Neural progenitor cell (in vitro differentiated cells): ENCODE measurements at regions not wholly inside any gene's neighbourhood (a gene's known extent, or its start where the extent isn't known, plus 50 kb on each side); places are given as distances from the start of the nearest gene placed in this dataset.

Experiments used
- DNase-seq: peaks from one replicate; pipeline ENCODE4 v3.0.0-alpha.2; 2016; ENCODE audit warnings: low spot score
- H2AFZ ChIP-seq: fragments of 200-600 bp; sonication (generic); replicated peaks from 2 replicates; pipeline ENCODE4 v1.6.1; 2016; ENCODE audit warnings: antibody characterized with exemption
- H3F3A ChIP-seq: fragments of 200-600 bp; sonication (generic); 2 replicates; pipeline ENCODE4 v1.6.1; 2016; ENCODE audit warnings: antibody characterized with exemption, low read depth
- H3K27ac ChIP-seq: fragments of 200-600 bp; sonication (generic); 2 replicates; pipeline ENCODE4 v1.5.1; 2016; ENCODE audit warnings: mild to moderate bottlenecking
- H3K27me3 ChIP-seq: fragments of 200-600 bp; sonication (generic); 2 replicates; pipeline ENCODE4 v1.6.1; 2016; ENCODE audit warnings: mild to moderate bottlenecking, moderate library complexity
- H3K36me3 ChIP-seq: fragments of 200-600 bp; sonication (generic); 2 replicates; pipeline ENCODE4 v1.5.1; 2016
- H3K4me1 ChIP-seq: fragments of 200-600 bp; sonication (generic); 2 replicates; pipeline ENCODE4 v1.6.1; 2016; ENCODE audit warnings: mixed run types
- H3K4me2 ChIP-seq: fragments of 200-600 bp; sonication (generic); 2 replicates; pipeline ENCODE4 v1.6.1; 2016
- H3K4me3 ChIP-seq: fragments of 200-600 bp; sonication (generic); 2 replicates; pipeline ENCODE4 v1.5.1; 2016
- H3K79me2 ChIP-seq: fragments of 200-600 bp; sonication (generic); 2 replicates; pipeline ENCODE4 v1.6.1; 2016; ENCODE audit warnings: low read depth
- H3K9ac ChIP-seq: fragments of 200-600 bp; sonication (generic); 2 replicates; pipeline ENCODE4 v1.6.1; 2016
- H3K9me3 ChIP-seq: fragments of 200-600 bp; sonication (generic); 2 replicates; pipeline ENCODE4 v1.5.1; 2016; ENCODE audit warnings: low read depth
- H4K20me1 ChIP-seq: fragments of 200-600 bp; sonication (generic); 2 replicates; pipeline ENCODE4 v1.6.1; 2016; ENCODE audit warnings: low read depth
- H3K27ac Mint-ChIP-seq: 3 replicates; pipeline ENCODE4 v1.8.0; 2021; ENCODE audit warnings: mixed read lengths
- H3K27me3 Mint-ChIP-seq: 2 replicates; pipeline ENCODE4 v1.8.0; 2022; ENCODE audit warnings: low read depth, mild to moderate bottlenecking, inconsistent platforms, moderate library complexity, mixed read lengths; ENCODE audit not compliant: insufficient read depth
- H3K36me3 Mint-ChIP-seq: 3 replicates; pipeline ENCODE4 v1.8.0; 2021; ENCODE audit warnings: mixed read lengths
- H3K4me1 Mint-ChIP-seq: 3 replicates; pipeline ENCODE4 v1.8.0; 2021; ENCODE audit warnings: mixed read lengths
- H3K4me3 Mint-ChIP-seq: 3 replicates; pipeline ENCODE4 v1.8.0; 2021; ENCODE audit warnings: mild to moderate bottlenecking, moderate library complexity, mixed read lengths
- H3K9me3 Mint-ChIP-seq: 3 replicates; pipeline ENCODE4 v1.8.0; 2020; ENCODE audit warnings: mixed read lengths
- CTCF ChIP-seq: fragments of 200-600 bp; sonication (generic); IDR thresholded peaks from 2 replicates; pipeline ENCODE4 v1.5.1; 2017; ENCODE audit warnings: antibody characterized with exemption, mild to moderate bottlenecking
- EZH2 ChIP-seq: fragments of 200-600 bp; sonication (generic); IDR thresholded peaks from 2 replicates; pipeline ENCODE4 v1.6.1; 2017; ENCODE audit warnings: antibody characterized with exemption, mild to moderate bottlenecking, moderate library complexity
- EZH2phosphoT487 ChIP-seq: fragments of 200-600 bp; sonication (generic); IDR thresholded peaks from 2 replicates; pipeline ENCODE4 v1.6.1; 2017; ENCODE audit warnings: antibody characterized with exemption

GRCh38 chr14:31988244-31988643 is 88.9 kb upstream of the ARHGAP5 start:
- Histone ChIP-seq H3K4me1 (peaks cover 8% of the 10 kb centered on the region), H3K4me2 (no peak overlapping the region), H3K36me3 (no peaks in the 10 kb centered on the region), H3K79me2 (no peaks in the 10 kb centered on the region), H3K27me3 (no peaks in the 10 kb centered on the region), H3K27ac (no peak overlapping the region), H3K4me3 (no peak overlapping the region), H3K9ac (no peak overlapping the region), H2AFZ (no peak overlapping the region), H3K9me3 (no peaks in the 10 kb centered on the region), H4K20me1 (no peaks in the 10 kb centered on the region), H3F3A (no peaks in the 10 kb centered on the region)
- no peak for DNase-seq
- H3K27ac Mint-ChIP-seq, result no peak overlapping the region
- no peaks in the 10 kb centered on the region for H3K36me3 Mint-ChIP-seq
- peaks cover 16% of the 10 kb centered on the region for H3K9me3 Mint-ChIP-seq
- H3K4me3 Mint-ChIP-seq, result no peak overlapping the region
- peaks cover 2% of the 10 kb centered on the region for H3K4me1 Mint-ChIP-seq
- no peak for TF ChIP-seq EZH2phosphoT487
- TF ChIP-seq CTCF, result no peak
- TF ChIP-seq EZH2, result no peak
- H3K27me3 Mint-ChIP-seq, result no peaks in the 10 kb centered on the region

- no peaks in the 10 kb centered on the region for H3F3A ChIP-seq
- no peak for DNase-seq
- no peaks in the 10 kb centered on the region for H3K79me2 ChIP-seq
- H2AFZ ChIP-seq, result no peak overlapping the region
- H3K27me3 ChIP-seq, result no peaks in the 10 kb centered on the region
- Mint-ChIP-seq H3K27me3 (no peaks in the 10 kb centered on the region), H3K27ac (no peak overlapping the region), H3K9me3 (peaks cover 12% of the 10 kb centered on the region), H3K4me3 (no peak overlapping the region), H3K36me3 (no peaks in the 10 kb centered on the region), H3K4me1 (peaks cover 2% of the 10 kb centered on the region)
- H3K9me3 ChIP-seq, result no peaks in the 10 kb centered on the region
- no peak for TF ChIP-seq EZH2phosphoT487
- TF ChIP-seq CTCF, result no peak
- TF ChIP-seq EZH2, result no peak
- no peak overlapping the region for H3K4me3 ChIP-seq
- H3K27ac ChIP-seq, result no peak overlapping the region
- peaks cover 8% of the 10 kb centered on the region for H3K4me1 ChIP-seq
- H4K20me1 ChIP-seq, result no peaks in the 10 kb centered on the region
- no peak overlapping the region for H3K9ac ChIP-seq
- H3K4me2 ChIP-seq, result no peak overlapping the region
- no peaks in the 10 kb centered on the region for H3K36me3 ChIP-seq
Observed at GRCh38 chr14:31990183-31990857, 86.8 kb upstream of the ARHGAP5 start.

GRCh38 chr14:31990926-31991572 is 86.1 kb upstream of the ARHGAP5 start:
- H3K9ac ChIP-seq, result no peak overlapping the region
- H4K20me1 ChIP-seq, result no peaks in the 10 kb centered on the region
- peaks cover 8% of the 10 kb centered on the region for H3K4me1 ChIP-seq
- Mint-ChIP-seq H3K27me3 (no peaks in the 10 kb centered on the region), H3K9me3 (peaks cover 10% of the 10 kb centered on the region), H3K27ac (no peak overlapping the region), H3K4me1 (peaks cover 2% of the 10 kb centered on the region), H3K4me3 (no peak overlapping the region), H3K36me3 (no peaks in the 10 kb centered on the region)
- no peak overlapping the region for H3K4me3 ChIP-seq
- peak overlapping the region; percentile 7 for H3K4me2 ChIP-seq
- H3K79me2 ChIP-seq, result no peaks in the 10 kb centered on the region
- H3K9me3 ChIP-seq, result no peaks in the 10 kb centered on the region
- H3F3A ChIP-seq, result no peaks in the 10 kb centered on the region
- no peaks in the 10 kb centered on the region for H3K27me3 ChIP-seq
- peak overlapping the region; percentile 51 for H2AFZ ChIP-seq
- H3K36me3 ChIP-seq, result no peaks in the 10 kb centered on the region
- TF ChIP-seq EZH2phosphoT487, result no peak
- no peak overlapping the region for H3K27ac ChIP-seq
- DNase-seq, result no peak

GRCh38 chr14:31992011-31992447 is 85.1 kb upstream of the ARHGAP5 start:
- no peaks in the 10 kb centered on the region for H4K20me1 ChIP-seq
- DNase-seq, result no peak
- Mint-ChIP-seq H3K9me3 (peaks cover under 1% of the 10 kb centered on the region), H3K4me3 (no peak overlapping the region), H3K4me1 (peaks cover 2% of the 10 kb centered on the region), H3K36me3 (no peaks in the 10 kb centered on the region), H3K27me3 (no peaks in the 10 kb centered on the region), H3K27ac (no peak overlapping the region)
- peaks cover 8% of the 10 kb centered on the region for H3K4me1 ChIP-seq
- H2AFZ ChIP-seq, result no peak overlapping the region
- no peaks in the 10 kb centered on the region for H3K9me3 ChIP-seq
- H3K9ac ChIP-seq, result no peak overlapping the region
- no peaks in the 10 kb centered on the region for H3F3A ChIP-seq
- no peaks in the 10 kb centered on the region for H3K36me3 ChIP-seq
- TF ChIP-seq EZH2, result no peak
- TF ChIP-seq EZH2phosphoT487, result no peak
- TF ChIP-seq CTCF, result no peak
- no peak overlapping the region for H3K4me3 ChIP-seq
- no peak overlapping the region for H3K4me2 ChIP-seq
- no peak overlapping the region for H3K27ac ChIP-seq
- H3K79me2 ChIP-seq, result no peaks in the 10 kb centered on the region
- H3K27me3 ChIP-seq, result no peaks in the 10 kb centered on the region
